ENCODE measurements at regions not wholly inside any gene's neighbourhood (a gene's known extent, or its start where the extent isn't known, plus 50 kb on each side); places are given as distances from the start of the nearest gene placed in this dataset.

DNA sequence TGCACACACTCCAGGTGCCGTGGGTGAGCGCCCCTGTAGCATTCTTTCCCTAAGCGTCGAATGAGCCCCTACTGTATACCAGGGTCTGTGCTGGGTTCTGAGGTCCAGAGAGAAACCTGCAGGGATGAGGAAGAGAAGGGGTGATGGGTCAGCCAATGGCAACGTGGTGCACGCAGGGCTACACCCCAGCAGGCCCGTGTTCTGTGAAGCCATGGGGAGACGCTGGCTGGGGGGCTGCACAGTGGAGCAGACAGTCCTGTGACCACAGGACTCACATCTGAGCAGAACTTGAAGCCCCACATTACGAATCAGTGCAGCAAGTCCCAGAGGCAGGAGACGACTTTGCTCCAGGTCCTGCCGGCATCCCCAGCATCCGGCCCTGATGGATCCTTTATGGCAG, 1481.4 kb downstream of the BRD1 start:
- Histone ChIP-seq H3K27ac (ENCODE audit: low read depth, low read length) (no peak overlapping the region), H3K27me3 (ENCODE audit: control insufficient read depth in 5 of 5, insufficient read depth in 4 of 5, low read length in 5 of 5) (peaks cover 1 to 34% (median 21%) of the 10 kb centered on the region in 5 donors)

DNA sequence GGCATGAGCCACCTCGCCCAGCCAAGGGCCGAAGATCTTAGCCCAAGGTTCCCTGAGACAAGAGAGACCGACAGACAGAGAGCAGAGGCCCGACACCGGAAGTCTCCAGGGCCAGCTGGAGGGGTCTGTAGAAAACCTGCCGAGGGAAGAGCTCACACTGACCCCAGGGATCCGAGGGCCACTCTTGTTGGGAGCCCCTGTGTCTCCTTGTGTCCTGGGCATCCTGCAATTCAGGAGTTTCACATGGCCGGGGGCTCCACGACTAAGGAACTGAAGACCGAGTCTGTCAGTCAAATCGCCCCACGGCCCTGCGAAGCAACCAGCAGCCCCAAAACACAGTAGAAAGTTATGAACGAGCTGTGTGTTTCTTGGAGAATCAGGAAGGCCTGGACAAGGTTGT, 1482.0 kb downstream of the BRD1 start:
- Histone ChIP-seq H3K4me1 (ENCODE audit: control insufficient read depth in 5 of 5, insufficient read depth in 5 of 5, low read length in 5 of 5) (no peaks in the 10 kb centered on the region), H3K36me3 (ENCODE audit: control insufficient read depth in 5 of 5, insufficient read depth in 5 of 5, low read length in 5 of 5) (no peaks in the 10 kb centered on the region), H3K9me3 (ENCODE audit: control insufficient read depth in 5 of 5, low read length in 5 of 5) (peaks cover 0 to 3% (median 0%) of the 10 kb centered on the region in 5 donors), H3K27ac (ENCODE audit: low read depth, low read length) (no peak overlapping the region), H3K27me3 (ENCODE audit: control insufficient read depth in 5 of 5, insufficient read depth in 4 of 5, low read length in 5 of 5) (peaks cover 0 to 33% (median 23%) of the 10 kb centered on the region in 5 donors), H3K9ac (ENCODE audit: low read length in 5 of 5) (no peak overlapping the region), H3K4me3 (ENCODE audit: low read depth in 1 of 5, low read length in 5 of 5) (no peak overlapping the region)

More for the DNA sequence above, 1481.4 kb downstream of the BRD1 start:
- Histone ChIP-seq H3K4me1 (ENCODE audit: control insufficient read depth in 5 of 5, insufficient read depth in 5 of 5, low read length in 5 of 5) (no peaks in the 10 kb centered on the region), H3K9me3 (ENCODE audit: control insufficient read depth in 5 of 5, low read length in 5 of 5) (peaks cover 0 to 3% (median 0%) of the 10 kb centered on the region in 5 donors), H3K9ac (ENCODE audit: low read length in 5 of 5) (no peak overlapping the region), H3K36me3 (ENCODE audit: control insufficient read depth in 5 of 5, insufficient read depth in 5 of 5, low read length in 5 of 5) (no peaks in the 10 kb centered on the region), H3K4me3 (ENCODE audit: low read depth in 1 of 5, low read length in 5 of 5) (no peak overlapping the region)

- peaks cover 0 to 35% (median 20%) of the 10 kb centered on the region in 5 donors for H3K27me3 ChIP-seq (ENCODE audit: control insufficient read depth in 5 of 5, insufficient read depth in 4 of 5, low read length in 5 of 5)
- H3K27ac ChIP-seq (ENCODE audit: low read depth, low read length), result no peak overlapping the region
Measured at GRCh38 chr22:48343461-48343860, 1484.2 kb downstream of the BRD1 start.

GRCh38 chr22:48342732-48343131, 1484.9 kb downstream of the BRD1 start:
- no peaks in the 10 kb centered on the region for H3K36me3 ChIP-seq (ENCODE audit: control insufficient read depth in 5 of 5, insufficient read depth in 5 of 5, low read length in 5 of 5)
- peaks cover 0 to 3% (median 0%) of the 10 kb centered on the region in 5 donors for H3K9me3 ChIP-seq (ENCODE audit: control insufficient read depth in 5 of 5, low read length in 5 of 5)
- H3K27ac ChIP-seq (ENCODE audit: low read depth, low read length), result no peak overlapping the region
- no peak overlapping the region for H3K9ac ChIP-seq (ENCODE audit: low read length in 5 of 5)
- H3K4me3 ChIP-seq (ENCODE audit: low read depth in 1 of 5, low read length in 5 of 5), result no peak overlapping the region
- H3K4me1 ChIP-seq (ENCODE audit: control insufficient read depth in 5 of 5, insufficient read depth in 5 of 5, low read length in 5 of 5), result no peaks in the 10 kb centered on the region
- peaks cover 0 to 42% (median 20%) of the 10 kb centered on the region in 5 donors for H3K27me3 ChIP-seq (ENCODE audit: control insufficient read depth in 5 of 5, insufficient read depth in 4 of 5, low read length in 5 of 5)

More at GRCh38 chr22:48343461-48343860, 1484.2 kb downstream of the BRD1 start:
- H3K36me3 ChIP-seq (ENCODE audit: control insufficient read depth in 5 of 5, insufficient read depth in 5 of 5, low read length in 5 of 5), result no peaks in the 10 kb centered on the region
- no peak overlapping the region for H3K4me3 ChIP-seq (ENCODE audit: low read depth in 1 of 5, low read length in 5 of 5)
- H3K9me3 ChIP-seq (ENCODE audit: control insufficient read depth in 5 of 5, low read length in 5 of 5), result peaks cover 0 to 3% (median 0%) of the 10 kb centered on the region in 5 donors
- no peak overlapping the region for H3K9ac ChIP-seq (ENCODE audit: low read length in 5 of 5)
- no peaks in the 10 kb centered on the region for H3K4me1 ChIP-seq (ENCODE audit: control insufficient read depth in 5 of 5, insufficient read depth in 5 of 5, low read length in 5 of 5)

GRCh38 chr22:48342016-48342415, 1485.7 kb downstream of the BRD1 start:
- Histone ChIP-seq H3K9ac (ENCODE audit: low read length in 5 of 5) (no peak overlapping the region), H3K36me3 (ENCODE audit: control insufficient read depth in 5 of 5, insufficient read depth in 5 of 5, low read length in 5 of 5) (no peaks in the 10 kb centered on the region), H3K27me3 (ENCODE audit: control insufficient read depth in 5 of 5, insufficient read depth in 4 of 5, low read length in 5 of 5) (peaks cover 0 to 37% (median 20%) of the 10 kb centered on the region in 5 donors), H3K4me1 (ENCODE audit: control insufficient read depth in 5 of 5, insufficient read depth in 5 of 5, low read length in 5 of 5) (no peaks in the 10 kb centered on the region), H3K4me3 (ENCODE audit: low read depth in 1 of 5, low read length in 5 of 5) (no peak overlapping the region), H3K9me3 (ENCODE audit: control insufficient read depth in 5 of 5, low read length in 5 of 5) (peaks cover 0 to 3% (median 0%) of the 10 kb centered on the region in 5 donors), H3K27ac (ENCODE audit: low read depth, low read length) (no peak overlapping the region)

DNA sequence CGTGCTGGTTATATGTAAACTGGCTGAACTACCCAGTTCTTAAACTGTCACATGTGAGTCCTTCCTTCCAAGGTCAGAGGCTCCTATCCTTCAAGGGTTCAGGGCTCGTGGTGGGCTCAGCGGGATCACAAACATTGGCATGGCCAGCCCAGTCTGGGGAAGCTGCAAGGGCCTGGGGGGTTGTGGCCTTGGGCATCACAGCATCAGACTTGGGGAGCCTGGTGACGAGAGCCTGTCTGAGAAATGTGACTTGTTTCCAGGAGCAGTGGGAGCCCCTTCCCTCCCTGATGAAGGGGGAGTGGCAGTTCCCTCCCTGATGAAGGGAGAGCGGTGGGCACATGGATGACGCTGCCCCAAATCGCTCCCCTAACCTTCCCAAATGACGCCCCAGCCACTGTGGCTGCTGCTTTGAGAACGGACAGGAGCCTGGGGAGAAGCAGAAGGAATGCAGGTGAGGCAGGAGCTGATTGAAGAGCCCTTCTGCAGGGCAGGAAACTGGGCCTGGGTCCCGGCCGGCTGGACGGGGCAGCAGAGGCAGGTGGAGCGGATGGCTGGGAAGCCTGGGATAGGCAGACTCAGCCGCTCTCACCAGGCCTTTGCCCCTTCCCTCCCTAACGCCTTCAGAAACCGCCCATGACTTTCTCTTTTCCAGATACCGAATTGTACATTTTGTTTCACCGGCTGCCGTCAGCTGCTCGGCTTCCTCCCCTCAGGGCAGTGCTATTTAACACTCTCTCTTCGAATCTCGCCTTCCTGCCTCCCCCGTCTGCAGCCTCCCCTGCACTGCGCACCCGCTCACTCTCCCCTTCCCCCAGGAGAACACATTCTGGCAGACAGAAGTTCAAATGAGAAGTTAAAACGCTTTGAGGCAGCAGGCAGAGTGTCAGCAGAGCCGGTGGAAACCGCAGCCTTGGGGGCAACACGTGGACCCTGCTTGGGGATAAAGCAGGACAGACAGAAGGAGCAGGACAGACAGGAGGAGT, 1486.7 kb downstream of the BRD1 start:
- Histone ChIP-seq H3K9me3 (ENCODE audit: control insufficient read depth in 5 of 5, low read length in 5 of 5) (peaks cover 0 to 3% (median 0%) of the 10 kb centered on the region in 5 donors), H3K27ac (ENCODE audit: low read depth, low read length) (no peak overlapping the region), H3K27me3 (ENCODE audit: control insufficient read depth in 5 of 5, insufficient read depth in 4 of 5, low read length in 5 of 5) (peaks cover 0 to 36% (median 20%) of the 10 kb centered on the region in 5 donors), H3K36me3 (ENCODE audit: control insufficient read depth in 5 of 5, insufficient read depth in 5 of 5, low read length in 5 of 5) (no peaks in the 10 kb centered on the region), H3K4me1 (ENCODE audit: control insufficient read depth in 5 of 5, insufficient read depth in 5 of 5, low read length in 5 of 5) (no peaks in the 10 kb centered on the region), H3K4me3 (ENCODE audit: low read depth in 1 of 5, low read length in 5 of 5) (no peak overlapping the region), H3K9ac (ENCODE audit: low read length in 5 of 5) (no peak overlapping the region)

DNA sequence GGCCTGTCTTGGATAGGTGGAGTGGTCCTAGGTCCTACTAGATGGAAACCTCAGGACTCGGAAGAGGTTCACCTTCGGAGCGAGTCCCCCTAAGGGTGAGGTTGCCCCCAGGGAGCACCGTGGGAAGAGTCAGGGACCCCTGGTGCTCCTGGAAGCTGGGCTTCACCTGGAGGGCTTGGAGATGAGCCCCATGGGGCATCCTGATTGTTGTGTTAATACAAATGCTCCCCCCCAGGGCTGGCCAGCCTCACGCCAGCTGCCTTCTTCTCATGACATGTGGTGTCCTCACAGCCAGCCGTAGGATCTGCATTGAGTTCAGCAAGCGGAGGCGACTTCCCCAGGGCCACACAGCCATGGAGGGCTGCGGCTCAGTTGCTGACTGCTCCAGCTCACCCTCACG, 1487.5 kb downstream of the BRD1 start:
- Histone ChIP-seq H3K9ac (ENCODE audit: low read length in 5 of 5) (no peak overlapping the region), H3K36me3 (ENCODE audit: control insufficient read depth in 5 of 5, insufficient read depth in 5 of 5, low read length in 5 of 5) (no peaks in the 10 kb centered on the region), H3K4me3 (ENCODE audit: low read depth in 1 of 5, low read length in 5 of 5) (no peak overlapping the region), H3K27ac (ENCODE audit: low read depth, low read length) (no peak overlapping the region), H3K27me3 (ENCODE audit: control insufficient read depth in 5 of 5, insufficient read depth in 4 of 5, low read length in 5 of 5) (peaks cover 5 to 42% (median 22%) of the 10 kb centered on the region in 5 donors), H3K9me3 (ENCODE audit: control insufficient read depth in 5 of 5, low read length in 5 of 5) (peaks cover 0 to 3% (median 0%) of the 10 kb centered on the region in 5 donors), H3K4me1 (ENCODE audit: control insufficient read depth in 5 of 5, insufficient read depth in 5 of 5, low read length in 5 of 5) (no peaks in the 10 kb centered on the region)

GRCh38 chr22:48338793-48339705, 1488.6 kb downstream of the BRD1 start:
- Histone ChIP-seq H3K36me3 (ENCODE audit: control insufficient read depth in 5 of 5, insufficient read depth in 5 of 5, low read length in 5 of 5) (no peaks in the 10 kb centered on the region), H3K4me1 (ENCODE audit: control insufficient read depth in 5 of 5, insufficient read depth in 5 of 5, low read length in 5 of 5) (no peaks in the 10 kb centered on the region), H3K9me3 (ENCODE audit: control insufficient read depth in 5 of 5, low read length in 5 of 5) (peaks cover 0 to 3% (median 0%) of the 10 kb centered on the region in 5 donors), H3K27ac (ENCODE audit: low read depth, low read length) (no peak overlapping the region), H3K4me3 (ENCODE audit: low read depth in 1 of 5, low read length in 5 of 5) (no peak overlapping the region), H3K9ac (ENCODE audit: low read length in 5 of 5) (no peak overlapping the region), H3K27me3 (ENCODE audit: control insufficient read depth in 5 of 5, insufficient read depth in 4 of 5, low read length in 5 of 5) (peaks cover 5 to 42% (median 22%) of the 10 kb centered on the region in 5 donors)

GRCh38 chr22:48337957-48338792, 1489.5 kb downstream of the BRD1 start:
- Histone ChIP-seq H3K4me3 (ENCODE audit: low read depth in 1 of 5, low read length in 5 of 5) (no peak overlapping the region), H3K27ac (ENCODE audit: low read depth, low read length) (no peak overlapping the region), H3K4me1 (ENCODE audit: control insufficient read depth in 5 of 5, insufficient read depth in 5 of 5, low read length in 5 of 5) (no peaks in the 10 kb centered on the region), H3K9ac (ENCODE audit: low read length in 5 of 5) (no peak overlapping the region), H3K27me3 (ENCODE audit: control insufficient read depth in 5 of 5, insufficient read depth in 4 of 5, low read length in 5 of 5) (peaks cover 5 to 42% (median 28%) of the 10 kb centered on the region in 5 donors), H3K9me3 (ENCODE audit: control insufficient read depth in 5 of 5, low read length in 5 of 5) (peaks cover 0 to 3% (median 0%) of the 10 kb centered on the region in 5 donors), H3K36me3 (ENCODE audit: control insufficient read depth in 5 of 5, insufficient read depth in 5 of 5, low read length in 5 of 5) (no peaks in the 10 kb centered on the region)
